SK-N-SH treated with all-trans-retinoic acid at 6 μM for 48 hours (cell line): ENCODE measurements at regions not wholly inside any gene's neighbourhood (a gene's known extent, or its start where the extent isn't known, plus 50 kb on each side); places are given as distances from the start of the nearest gene placed in this dataset.
"Not testable (repeated sequence)": the region's sequence is repeated elsewhere in the genome, so short reads cannot be mapped to it uniquely, and the experiment has no call there.

Source experiments
- ATAC-seq: fragments of 200-7000 bp; cut with Tn5 transposase; 3 replicates; pipeline ENCODE4 v1.9.1; 2020; ENCODE audit warnings: mild to moderate bottlenecking, moderate library complexity
- ARNTL ChIP-seq: fragments of 450-650 bp; formaldehyde crosslinking; IDR thresholded peaks from 2 replicates; pipeline ENCODE4 v1.5.0; 2020; ENCODE audit warnings: low read depth, mild to moderate bottlenecking, moderate library complexity, borderline replicate concordance
- CSDC2 ChIP-seq: fragments of 250-450 bp; sonication (Bioruptor Pico); IDR thresholded peaks from 2 replicates; pipeline ENCODE4 v1.5.0; 2020; ENCODE audit warnings: mild to moderate bottlenecking, moderate library complexity
- ESRRG ChIP-seq: fragments of 250-450 bp; sonication (Bioruptor Pico); IDR thresholded peaks from 2 replicates; pipeline ENCODE4 v1.6.1; 2021; ENCODE audit warnings: mild to moderate bottlenecking
- ISL1 ChIP-seq: fragments of 250-450 bp; sonication (Bioruptor Pico); IDR thresholded peaks from 2 replicates; pipeline ENCODE4 v2.1.2; 2022; ENCODE audit warnings: mild to moderate bottlenecking, moderate library complexity
- OSR1 ChIP-seq: fragments of 250-450 bp; sonication (Bioruptor Pico); IDR thresholded peaks from 2 replicates; pipeline ENCODE4 v1.8.0; 2022; ENCODE audit warnings: moderate library complexity, mild to moderate bottlenecking, inconsistent platforms
- RARB ChIP-seq: fragments of 250-450 bp; sonication (Bioruptor Pico); IDR thresholded peaks from 2 replicates; pipeline ENCODE4 v1.8.0; 2021; ENCODE audit warnings: mild to moderate bottlenecking, moderate library complexity
- TCF4 ChIP-seq: fragments of 250-450 bp; sonication (Bioruptor Pico); IDR thresholded peaks from 2 replicates; pipeline ENCODE4 v1.8.0; 2021; ENCODE audit warnings: mild to moderate bottlenecking, moderate library complexity, borderline replicate concordance
- ZNF565 ChIP-seq: fragments of 450-650 bp; formaldehyde crosslinking; conservative IDR thresholded peaks from 2 replicates; pipeline ENCODE4 v1.5.0; 2020; ENCODE audit warnings: low read depth, mild to moderate bottlenecking, moderate library complexity
- ZNF70 ChIP-seq: fragments of 450-650 bp; formaldehyde crosslinking; IDR thresholded peaks from 2 replicates; pipeline ENCODE4 v1.5.0; 2020; ENCODE audit warnings: mild to moderate bottlenecking, moderate library complexity
- TF ChIP-seq, protein P1 (sequence below): fragments of 250-450 bp; sonication (Bioruptor Pico); IDR thresholded peaks from 2 replicates; pipeline ENCODE4 v1.5.1; 2020; ENCODE audit warnings: low read depth, mild to moderate bottlenecking, moderate library complexity
- TF ChIP-seq, protein P2 (sequence below): fragments of 250-450 bp; sonication (Bioruptor Pico); IDR thresholded peaks from 2 replicates; pipeline ENCODE4 v1.8.0; 2020; ENCODE audit warnings: mild to moderate bottlenecking, moderate library complexity, borderline replicate concordance
- TF ChIP-seq, protein P3 (sequence below): fragments of 250-450 bp; sonication (Bioruptor Pico); IDR thresholded peaks from 2 replicates; pipeline ENCODE4 v1.5.0; 2020; ENCODE audit warnings: mild to moderate bottlenecking, moderate library complexity
- TF ChIP-seq, protein P4 (sequence below): fragments of 250-450 bp; sonication (Bioruptor Pico); IDR thresholded peaks from 2 replicates; pipeline ENCODE4 v1.8.0; 2021; ENCODE audit warnings: low read depth, mild to moderate bottlenecking, moderate library complexity, borderline replicate concordance
- TF ChIP-seq, protein P5 (sequence below): fragments of 250-450 bp; sonication (Bioruptor Pico); IDR thresholded peaks from 2 replicates; pipeline ENCODE4 v1.5.1; 2021; ENCODE audit warnings: mild to moderate bottlenecking, moderate library complexity

DNA sequence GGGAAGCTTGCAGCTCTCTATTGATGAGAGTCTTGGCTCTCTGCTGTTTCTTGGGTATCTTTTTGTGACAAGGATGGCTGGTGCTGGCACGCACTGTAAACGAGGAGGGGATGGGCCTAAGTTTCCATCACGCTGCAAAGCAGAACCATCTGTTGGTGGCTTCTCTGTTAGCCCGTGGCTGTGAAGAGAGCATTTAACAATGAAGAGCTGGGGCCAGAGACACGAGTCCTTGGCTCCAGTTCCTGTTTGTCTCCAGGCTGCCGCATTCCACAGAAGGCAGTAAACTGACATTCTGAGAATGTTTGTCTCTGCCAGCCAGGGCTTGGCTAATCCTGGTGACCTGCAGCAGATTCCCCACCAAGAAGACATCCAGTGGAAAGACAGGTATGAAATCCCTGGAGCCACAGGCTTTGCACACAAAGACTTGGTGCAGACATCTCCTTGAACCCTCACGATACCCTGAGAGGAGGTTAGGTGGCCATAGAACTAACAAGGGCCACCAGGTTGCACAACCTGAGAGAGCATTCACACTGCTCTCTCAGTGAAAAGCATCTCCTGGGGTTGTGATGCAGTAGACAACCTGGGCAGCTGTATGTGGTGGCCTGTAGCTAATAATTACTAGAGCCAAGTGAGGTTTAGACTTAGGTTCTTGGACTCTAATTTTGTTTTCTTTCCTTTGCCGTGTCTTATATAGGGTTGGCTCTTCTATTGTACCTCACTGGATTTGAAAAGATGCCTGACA is 130.9 kb downstream of the ASB7 start:
- peak; percentile 80 for ATAC-seq
- TF ChIP-seq ISL1 (CRISPR knock-in tag): no peak

DNA sequence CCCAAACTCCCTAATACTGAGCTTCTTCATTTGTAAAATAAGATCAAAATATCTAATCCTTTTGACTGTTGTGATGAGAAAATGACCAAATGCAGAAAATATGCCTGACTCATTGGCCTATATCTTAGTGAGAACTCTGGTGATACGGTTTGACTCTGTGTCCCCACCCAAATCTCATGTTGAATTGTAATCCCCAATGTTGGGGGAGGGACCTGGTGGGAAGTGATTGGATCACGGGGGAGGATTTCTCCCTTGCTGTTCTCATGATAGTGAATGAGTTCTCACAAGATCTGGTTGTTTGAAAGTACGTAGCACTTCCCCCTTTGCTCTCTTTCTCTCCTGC is 131.4 kb downstream of the ASB7 start:
- not testable (repeated sequence) for ATAC-seq

DNA sequence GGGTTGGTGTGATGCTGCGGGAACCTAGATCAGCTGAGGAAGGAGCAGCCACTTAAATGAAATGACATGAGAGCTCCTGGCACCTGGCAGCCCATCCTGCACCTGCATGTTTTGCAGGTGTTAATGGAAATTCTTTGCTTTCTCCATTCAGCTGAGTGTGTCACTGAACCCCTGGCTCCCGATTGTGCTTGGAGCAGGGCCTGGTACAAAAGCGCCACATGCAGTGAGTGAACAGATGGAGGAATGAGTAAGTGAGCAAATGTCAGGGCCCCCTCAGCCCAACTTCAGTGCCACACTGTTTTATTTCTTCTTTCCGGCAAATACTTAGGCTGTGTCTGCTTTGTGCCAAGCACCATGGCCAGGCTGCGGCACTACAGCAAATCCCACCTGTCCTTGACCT is 132.2 kb downstream of the ASB7 start:
- TF ChIP-seq TCF4 (no peak), ARNTL (no peak), OSR1 (CRISPR knock-in tag) (no peak), ESRRG (CRISPR knock-in tag) (no peak), RARB (CRISPR knock-in tag) (no peak), ZNF70 (CRISPR knock-in tag) (no peak)
- TF ChIP-seq, protein P1, sequence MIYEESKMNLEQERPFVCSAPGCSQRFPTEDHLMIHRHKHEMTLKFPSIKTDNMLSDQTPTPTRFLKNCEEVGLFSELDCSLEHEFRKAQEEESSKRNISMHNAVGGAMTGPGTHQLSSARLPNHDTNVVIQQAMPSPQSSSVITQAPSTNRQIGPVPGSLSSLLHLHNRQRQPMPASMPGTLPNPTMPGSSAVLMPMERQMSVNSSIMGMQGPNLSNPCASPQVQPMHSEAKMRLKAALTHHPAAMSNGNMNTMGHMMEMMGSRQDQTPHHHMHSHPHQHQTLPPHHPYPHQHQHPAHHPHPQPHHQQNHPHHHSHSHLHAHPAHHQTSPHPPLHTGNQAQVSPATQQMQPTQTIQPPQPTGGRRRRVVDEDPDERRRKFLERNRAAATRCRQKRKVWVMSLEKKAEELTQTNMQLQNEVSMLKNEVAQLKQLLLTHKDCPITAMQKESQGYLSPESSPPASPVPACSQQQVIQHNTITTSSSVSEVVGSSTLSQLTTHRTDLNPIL (CRISPR knock-in tag): no peak
- TF ChIP-seq, protein P2, sequence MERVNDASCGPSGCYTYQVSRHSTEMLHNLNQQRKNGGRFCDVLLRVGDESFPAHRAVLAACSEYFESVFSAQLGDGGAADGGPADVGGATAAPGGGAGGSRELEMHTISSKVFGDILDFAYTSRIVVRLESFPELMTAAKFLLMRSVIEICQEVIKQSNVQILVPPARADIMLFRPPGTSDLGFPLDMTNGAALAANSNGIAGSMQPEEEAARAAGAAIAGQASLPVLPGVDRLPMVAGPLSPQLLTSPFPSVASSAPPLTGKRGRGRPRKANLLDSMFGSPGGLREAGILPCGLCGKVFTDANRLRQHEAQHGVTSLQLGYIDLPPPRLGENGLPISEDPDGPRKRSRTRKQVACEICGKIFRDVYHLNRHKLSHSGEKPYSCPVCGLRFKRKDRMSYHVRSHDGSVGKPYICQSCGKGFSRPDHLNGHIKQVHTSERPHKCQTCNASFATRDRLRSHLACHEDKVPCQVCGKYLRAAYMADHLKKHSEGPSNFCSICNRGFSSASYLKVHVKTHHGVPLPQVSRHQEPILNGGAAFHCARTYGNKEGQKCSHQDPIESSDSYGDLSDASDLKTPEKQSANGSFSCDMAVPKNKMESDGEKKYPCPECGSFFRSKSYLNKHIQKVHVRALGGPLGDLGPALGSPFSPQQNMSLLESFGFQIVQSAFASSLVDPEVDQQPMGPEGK (CRISPR knock-in tag): no peak
- TF ChIP-seq, protein P3, sequence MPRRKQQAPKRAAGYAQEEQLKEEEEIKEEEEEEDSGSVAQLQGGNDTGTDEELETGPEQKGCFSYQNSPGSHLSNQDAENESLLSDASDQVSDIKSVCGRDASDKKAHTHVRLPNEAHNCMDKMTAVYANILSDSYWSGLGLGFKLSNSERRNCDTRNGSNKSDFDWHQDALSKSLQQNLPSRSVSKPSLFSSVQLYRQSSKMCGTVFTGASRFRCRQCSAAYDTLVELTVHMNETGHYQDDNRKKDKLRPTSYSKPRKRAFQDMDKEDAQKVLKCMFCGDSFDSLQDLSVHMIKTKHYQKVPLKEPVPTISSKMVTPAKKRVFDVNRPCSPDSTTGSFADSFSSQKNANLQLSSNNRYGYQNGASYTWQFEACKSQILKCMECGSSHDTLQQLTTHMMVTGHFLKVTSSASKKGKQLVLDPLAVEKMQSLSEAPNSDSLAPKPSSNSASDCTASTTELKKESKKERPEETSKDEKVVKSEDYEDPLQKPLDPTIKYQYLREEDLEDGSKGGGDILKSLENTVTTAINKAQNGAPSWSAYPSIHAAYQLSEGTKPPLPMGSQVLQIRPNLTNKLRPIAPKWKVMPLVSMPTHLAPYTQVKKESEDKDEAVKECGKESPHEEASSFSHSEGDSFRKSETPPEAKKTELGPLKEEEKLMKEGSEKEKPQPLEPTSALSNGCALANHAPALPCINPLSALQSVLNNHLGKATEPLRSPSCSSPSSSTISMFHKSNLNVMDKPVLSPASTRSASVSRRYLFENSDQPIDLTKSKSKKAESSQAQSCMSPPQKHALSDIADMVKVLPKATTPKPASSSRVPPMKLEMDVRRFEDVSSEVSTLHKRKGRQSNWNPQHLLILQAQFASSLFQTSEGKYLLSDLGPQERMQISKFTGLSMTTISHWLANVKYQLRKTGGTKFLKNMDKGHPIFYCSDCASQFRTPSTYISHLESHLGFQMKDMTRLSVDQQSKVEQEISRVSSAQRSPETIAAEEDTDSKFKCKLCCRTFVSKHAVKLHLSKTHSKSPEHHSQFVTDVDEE (CRISPR knock-in tag): no peak
- TF ChIP-seq, protein P4, sequence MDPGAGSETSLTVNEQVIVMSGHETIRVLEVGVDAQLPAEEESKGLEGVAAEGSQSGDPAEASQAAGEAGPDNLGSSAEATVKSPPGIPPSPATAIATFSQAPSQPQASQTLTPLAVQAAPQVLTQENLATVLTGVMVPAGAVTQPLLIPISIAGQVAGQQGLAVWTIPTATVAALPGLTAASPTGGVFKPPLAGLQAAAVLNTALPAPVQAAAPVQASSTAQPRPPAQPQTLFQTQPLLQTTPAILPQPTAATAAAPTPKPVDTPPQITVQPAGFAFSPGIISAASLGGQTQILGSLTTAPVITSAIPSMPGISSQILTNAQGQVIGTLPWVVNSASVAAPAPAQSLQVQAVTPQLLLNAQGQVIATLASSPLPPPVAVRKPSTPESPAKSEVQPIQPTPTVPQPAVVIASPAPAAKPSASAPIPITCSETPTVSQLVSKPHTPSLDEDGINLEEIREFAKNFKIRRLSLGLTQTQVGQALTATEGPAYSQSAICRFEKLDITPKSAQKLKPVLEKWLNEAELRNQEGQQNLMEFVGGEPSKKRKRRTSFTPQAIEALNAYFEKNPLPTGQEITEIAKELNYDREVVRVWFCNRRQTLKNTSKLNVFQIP: no peak

DNA sequence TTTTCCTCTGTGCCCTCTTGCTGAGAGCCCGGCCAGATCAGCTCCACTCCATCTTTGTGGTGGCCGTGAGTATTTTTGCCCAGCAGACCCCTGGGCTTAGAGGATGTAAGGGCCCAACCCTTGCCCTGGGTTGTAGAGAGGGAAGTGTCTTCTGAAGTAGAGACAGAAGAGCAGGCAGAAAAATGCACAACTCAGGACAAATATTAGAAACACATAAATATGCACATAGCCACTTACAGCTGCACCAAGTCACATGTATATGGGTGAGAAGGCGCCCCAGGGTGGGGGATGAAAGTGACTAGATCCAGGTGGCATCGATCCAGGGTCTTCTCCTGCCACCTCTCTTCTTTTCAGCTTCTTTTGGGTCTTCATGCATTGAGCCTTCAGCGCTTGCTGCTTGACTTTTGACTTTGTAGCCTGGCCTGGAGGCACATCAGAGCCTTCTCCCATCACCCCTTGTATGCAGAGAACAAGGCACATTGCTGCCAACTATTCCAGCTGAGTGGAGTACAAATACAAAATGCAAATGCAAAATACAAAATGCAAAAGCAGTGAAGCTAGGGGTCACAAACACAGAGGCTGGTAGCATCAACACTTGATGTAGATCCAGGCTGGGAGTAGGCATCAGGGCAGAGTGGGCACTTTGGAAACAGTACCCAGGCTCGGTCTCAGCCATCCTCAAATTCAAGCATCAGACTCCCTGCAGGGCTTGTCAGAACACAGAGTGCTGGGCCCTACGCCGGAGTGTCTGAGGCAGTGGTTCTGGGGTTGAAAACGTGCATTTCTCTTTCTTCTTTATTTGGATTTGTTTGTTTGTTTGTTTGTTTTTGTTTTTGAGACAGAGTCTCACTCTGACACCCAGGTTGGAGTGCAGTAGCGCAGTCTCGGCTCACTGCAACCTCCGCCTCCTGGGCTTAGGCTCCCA is 133.0 kb downstream of the ASB7 start:
- TF ChIP-seq CSDC2 (CRISPR knock-in tag) (no peak), ZNF70 (CRISPR knock-in tag) (no peak), ZNF565 (CRISPR knock-in tag) (no peak), ESRRG (CRISPR knock-in tag) (no peak), TCF4 (no peak)
- TF ChIP-seq, protein P4: no peak
- TF ChIP-seq, protein P5, sequence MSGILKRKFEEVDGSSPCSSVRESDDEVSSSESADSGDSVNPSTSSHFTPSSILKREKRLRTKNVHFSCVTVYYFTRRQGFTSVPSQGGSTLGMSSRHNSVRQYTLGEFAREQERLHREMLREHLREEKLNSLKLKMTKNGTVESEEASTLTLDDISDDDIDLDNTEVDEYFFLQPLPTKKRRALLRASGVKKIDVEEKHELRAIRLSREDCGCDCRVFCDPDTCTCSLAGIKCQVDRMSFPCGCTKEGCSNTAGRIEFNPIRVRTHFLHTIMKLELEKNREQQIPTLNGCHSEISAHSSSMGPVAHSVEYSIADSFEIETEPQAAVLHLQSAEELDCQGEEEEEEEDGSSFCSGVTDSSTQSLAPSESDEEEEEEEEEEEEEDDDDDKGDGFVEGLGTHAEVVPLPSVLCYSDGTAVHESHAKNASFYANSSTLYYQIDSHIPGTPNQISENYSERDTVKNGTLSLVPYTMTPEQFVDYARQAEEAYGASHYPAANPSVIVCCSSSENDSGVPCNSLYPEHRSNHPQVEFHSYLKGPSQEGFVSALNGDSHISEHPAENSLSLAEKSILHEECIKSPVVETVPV (CRISPR knock-in tag): no peak
- TF ChIP-seq, protein P3 (CRISPR knock-in tag): no peak
- TF ChIP-seq, protein P1 (CRISPR knock-in tag): no peak
- TF ChIP-seq, protein P2 (CRISPR knock-in tag): no peak
- no peak for ATAC-seq

More for the DNA sequence above, 132.2 kb downstream of the ASB7 start:
- ATAC-seq: no peak
